Hepatocyte (in vitro differentiated cells): ENCODE measurements at regions not wholly inside any gene's neighbourhood (a gene's known extent, or its start where the extent isn't known, plus 50 kb on each side); places are given as distances from the start of the nearest gene placed in this dataset.

Experiments used
- DNase-seq: peaks from one replicate; pipeline ENCODE4 v3.0.0-alpha.2; 2016; ENCODE audit warnings: low spot score
- H2AFZ ChIP-seq: fragments of 200-600 bp; sonication (generic); 2 replicates; pipeline ENCODE4 v1.6.0; 2016; ENCODE audit warnings: antibody characterized with exemption, mild to moderate bottlenecking
- H3K27ac ChIP-seq: fragments of 200-600 bp; sonication (generic); 2 replicates; pipeline ENCODE4 v1.5.1; 2016; ENCODE audit warnings: mild to moderate bottlenecking
- H3K27me3 ChIP-seq: fragments of 200-600 bp; sonication (generic); 2 replicates; pipeline ENCODE4 v1.6.1; 2016
- H3K36me3 ChIP-seq: fragments of 200-600 bp; sonication (generic); replicated peaks from 2 replicates; pipeline ENCODE4 v1.5.1; 2016; ENCODE audit warnings: low read depth; ENCODE audit not compliant: insufficient read depth
- H3K4me1 ChIP-seq: fragments of 200-600 bp; sonication (generic); 2 replicates; pipeline ENCODE4 v1.5.1; 2016; ENCODE audit warnings: mild to moderate bottlenecking, moderate library complexity; ENCODE audit not compliant: insufficient read depth
- H3K4me2 ChIP-seq: fragments of 200-600 bp; sonication (generic); 2 replicates; pipeline ENCODE4 v1.6.0; 2016
- H3K4me3 ChIP-seq: fragments of 200-600 bp; sonication (generic); 2 replicates; pipeline ENCODE4 v1.5.1; 2016; ENCODE audit warnings: mild to moderate bottlenecking
- H3K79me2 ChIP-seq: fragments of 200-600 bp; sonication (generic); 2 replicates; pipeline ENCODE4 v1.6.0; 2017; ENCODE audit warnings: mild to moderate bottlenecking
- H3K9me2 ChIP-seq: fragments of 200-600 bp; sonication (generic); replicated peaks from 2 replicates; pipeline ENCODE4 v1.6.0; 2017; ENCODE audit warnings: mild to moderate bottlenecking; ENCODE audit not compliant: insufficient read depth
- H3K9me3 ChIP-seq: fragments of 200-600 bp; sonication (generic); 2 replicates; pipeline ENCODE4 v1.5.1; 2016; ENCODE audit warnings: low read depth, mild to moderate bottlenecking
- H4K20me1 ChIP-seq: fragments of 200-600 bp; sonication (generic); 2 replicates; pipeline ENCODE4 v1.6.0; 2016; ENCODE audit warnings: mild to moderate bottlenecking; ENCODE audit not compliant: insufficient read depth, poor library complexity, severe bottlenecking
- CTCF ChIP-seq: fragments of 200-600 bp; sonication (generic); IDR thresholded peaks from 2 replicates; pipeline ENCODE4 v1.5.1; 2016; ENCODE audit warnings: antibody characterized with exemption, mild to moderate bottlenecking; ENCODE audit not compliant: poor library complexity
- EZH2 ChIP-seq: fragments of 200-600 bp; sonication (generic); IDR thresholded peaks from 2 replicates; pipeline ENCODE4 v1.6.1; 2016; ENCODE audit warnings: antibody characterized with exemption, mild to moderate bottlenecking, borderline replicate concordance
- EZH2phosphoT487 ChIP-seq: fragments of 200-600 bp; sonication (generic); IDR thresholded peaks from one replicate; pipeline ENCODE4 v1.6.1; 2018; ENCODE audit warnings: antibody characterized with exemption, mild to moderate bottlenecking, low read depth, moderate library complexity; ENCODE audit not compliant: unreplicated experiment, severe bottlenecking
- WGBS: methylation state at CpG from one replicate; pipeline ENCODE4 v1.1.6; 2016; ENCODE audit warnings: low lambda C conversion rate; ENCODE audit errors: missing lambda C conversion rate; 5-methylcytosine and 5-hydroxymethylcytosine counted together

DNA sequence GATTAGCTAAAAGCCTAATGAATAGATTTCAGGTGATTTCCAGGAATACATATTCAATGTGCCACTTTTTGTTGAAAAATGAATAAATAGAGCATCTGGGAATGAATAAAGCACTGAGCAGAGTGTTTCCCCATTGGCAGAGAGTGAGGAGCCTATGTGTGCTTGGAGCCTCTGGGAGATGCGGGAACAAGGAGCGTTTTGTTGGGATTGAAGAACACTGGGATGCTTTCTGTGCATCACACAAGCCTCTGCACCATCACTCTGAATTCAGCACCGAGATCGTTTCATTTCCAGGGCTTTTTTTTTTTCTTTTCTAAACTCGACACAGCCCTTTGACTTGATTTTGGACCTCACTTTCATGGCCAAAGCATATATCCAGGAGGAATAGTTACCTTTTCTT, 111.4 kb downstream of the BAMBI start:
- Histone ChIP-seq H3K4me1 (no peaks in the 10 kb centered on the region), H3K27me3 (no peaks in the 10 kb centered on the region), H2AFZ (no peak overlapping the region), H3K4me2 (no peak overlapping the region), H3K9me3 (no peaks in the 10 kb centered on the region), H4K20me1 (no peaks in the 10 kb centered on the region), H3K27ac (no peak overlapping the region), H3K4me3 (no peak overlapping the region), H3K9me2 (no peaks in the 10 kb centered on the region), H3K36me3 (no peaks in the 10 kb centered on the region), H3K79me2 (no peaks in the 10 kb centered on the region)
- DNase-seq, result no peak
- TF ChIP-seq CTCF, result no peak
- TF ChIP-seq EZH2, result no peak
- no peak for TF ChIP-seq EZH2phosphoT487
- 89% methylated on average over 5 of the region's 5 CpGs for WGBS

DNA sequence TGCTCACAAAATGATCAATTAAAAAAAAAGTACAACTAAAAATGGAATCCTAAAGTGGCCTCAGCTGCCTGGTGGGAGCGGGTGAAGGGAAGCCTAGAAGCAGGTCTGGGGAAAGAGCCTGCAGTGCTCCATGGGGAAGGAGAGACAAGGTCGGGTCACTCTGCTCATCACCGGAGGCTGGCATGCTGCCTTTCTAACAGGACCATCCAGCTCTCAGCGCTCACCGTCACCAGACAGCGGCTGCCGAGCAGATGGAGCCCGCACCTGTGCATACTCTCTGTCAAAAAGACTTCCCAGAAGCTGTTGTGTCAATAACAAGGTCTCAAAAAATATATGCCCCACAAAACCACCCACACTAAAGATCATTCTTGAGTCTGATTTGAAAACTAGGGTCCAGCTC, 112.8 kb downstream of the BAMBI start:
- Histone ChIP-seq H3K4me3 (no peak overlapping the region), H3K9me3 (no peaks in the 10 kb centered on the region), H3K79me2 (no peaks in the 10 kb centered on the region), H4K20me1 (no peaks in the 10 kb centered on the region), H3K9me2 (no peaks in the 10 kb centered on the region), H3K4me1 (no peaks in the 10 kb centered on the region), H3K27ac (no peak overlapping the region), H3K27me3 (no peaks in the 10 kb centered on the region), H3K36me3 (no peaks in the 10 kb centered on the region), H2AFZ (no peak overlapping the region), H3K4me2 (no peak overlapping the region)
- no peak for DNase-seq
- TF ChIP-seq EZH2phosphoT487, result no peak
- TF ChIP-seq CTCF, result no peak
- TF ChIP-seq EZH2, result no peak
- 85% methylated on average over 8 of the region's 8 CpGs for WGBS

DNA sequence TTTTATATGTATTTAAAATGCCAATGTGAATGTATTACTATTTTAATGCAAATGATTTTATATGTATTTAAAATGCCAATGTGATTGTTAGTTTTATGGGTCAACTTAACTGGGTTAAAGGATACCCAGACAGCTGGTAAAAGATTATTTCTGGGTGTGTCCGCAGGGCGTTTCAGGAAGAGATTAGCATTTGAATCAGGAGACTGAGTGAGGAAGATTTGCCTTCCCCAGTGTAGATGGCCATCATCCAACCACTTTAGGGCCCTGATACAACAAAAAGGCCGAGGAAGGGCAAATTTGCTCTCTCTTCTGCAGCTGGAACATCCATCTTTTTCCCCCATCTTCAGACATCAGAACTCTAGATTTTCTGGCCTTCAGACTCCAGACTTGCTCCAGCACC, 116.2 kb downstream of the BAMBI start:
- H3K36me3 ChIP-seq, result no peaks in the 10 kb centered on the region
- no peak for DNase-seq
- H3K4me2 ChIP-seq, result no peak overlapping the region
- H2AFZ ChIP-seq, result no peak overlapping the region
- H3K4me3 ChIP-seq, result no peak overlapping the region
- H3K27ac ChIP-seq, result no peak overlapping the region
- no peaks in the 10 kb centered on the region for H3K27me3 ChIP-seq
- H3K4me1 ChIP-seq, result no peaks in the 10 kb centered on the region
- TF ChIP-seq CTCF (no peak), EZH2 (no peak), EZH2phosphoT487 (no peak)
- no peaks in the 10 kb centered on the region for H3K9me3 ChIP-seq
- H3K9me2 ChIP-seq, result no peaks in the 10 kb centered on the region
- WGBS, result 51% methylated on average over 3 of the region's 3 CpGs
- no peaks in the 10 kb centered on the region for H3K79me2 ChIP-seq
- no peaks in the 10 kb centered on the region for H4K20me1 ChIP-seq

- Histone ChIP-seq H3K4me1 (peaks cover 5% of the 10 kb centered on the region), H3K36me3 (no peaks in the 10 kb centered on the region), H3K4me3 (no peak overlapping the region), H3K4me2 (no peak overlapping the region), H4K20me1 (no peaks in the 10 kb centered on the region), H2AFZ (no peak overlapping the region), H3K27ac (no peak overlapping the region), H3K79me2 (no peaks in the 10 kb centered on the region), H3K9me3 (no peaks in the 10 kb centered on the region), H3K27me3 (no peaks in the 10 kb centered on the region), H3K9me2 (no peaks in the 10 kb centered on the region)
- 93% methylated on average over 3 of the region's 3 CpGs for whole genome bisulfite sequencing
- no peak for TF ChIP-seq EZH2
- TF ChIP-seq EZH2phosphoT487, result no peak
- TF ChIP-seq CTCF, result no peak
- no peak for DNase-seq
These were observed 117.7 kb downstream of the BAMBI start for GRCh38 chr10:28794986-28795385.
